HG02970 (cell line): ENCODE measurements at regions not wholly inside any gene's neighbourhood (a gene's known extent, or its start where the extent isn't known, plus 50 kb on each side); places are given as distances from the start of the nearest gene placed in this dataset.

Experiments used
- ATAC-seq: cut with Tn5 transposase; IDR thresholded peaks from one replicate; pipeline ENCODE4 v1.9.1; 2021; ENCODE audit warnings: mild to moderate bottlenecking, moderate library complexity, moderate number of reproducible peaks; ENCODE audit not compliant: unreplicated experiment, low FRiP score

DNA sequence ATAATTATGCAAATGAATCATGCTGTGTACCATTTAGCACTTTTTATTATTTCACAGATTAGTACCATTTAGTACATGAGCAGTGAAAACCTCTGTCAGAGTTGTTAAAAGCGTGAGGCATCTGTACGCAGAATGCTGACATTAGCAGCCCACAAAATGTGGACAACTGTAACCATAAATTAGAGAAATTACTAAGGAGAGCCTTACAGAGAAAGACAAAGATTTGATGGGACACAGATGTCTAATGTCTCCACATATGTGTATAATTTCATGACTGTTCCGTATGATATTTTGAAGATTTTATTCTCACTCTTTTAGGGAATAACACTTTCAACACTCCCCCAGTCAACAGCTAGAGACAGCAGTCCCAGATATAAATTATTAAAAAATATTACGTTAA lies 414.0 kb upstream of the ANKRD30A start:
- no peak for ATAC-seq

DNA sequence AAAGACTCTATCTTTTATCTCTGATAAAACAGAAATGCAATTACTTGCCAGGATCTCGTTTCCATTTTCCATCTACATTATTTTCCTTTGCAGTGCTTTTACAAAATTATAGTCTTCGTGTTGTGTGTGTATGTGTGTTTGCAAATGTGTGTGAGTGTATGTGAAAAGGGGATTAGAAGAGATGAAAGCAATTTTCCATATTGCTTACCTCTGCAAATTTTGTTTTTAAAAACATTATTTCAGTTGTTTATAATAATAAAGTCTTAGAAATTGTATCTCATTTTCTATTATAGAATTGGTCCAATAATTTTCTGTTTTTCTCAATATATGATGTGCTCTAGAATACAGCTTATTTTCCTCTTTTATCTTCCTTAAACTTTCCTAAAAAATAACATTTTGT lies 421.3 kb upstream of the ANKRD30A start:
- no peak for ATAC-seq

DNA sequence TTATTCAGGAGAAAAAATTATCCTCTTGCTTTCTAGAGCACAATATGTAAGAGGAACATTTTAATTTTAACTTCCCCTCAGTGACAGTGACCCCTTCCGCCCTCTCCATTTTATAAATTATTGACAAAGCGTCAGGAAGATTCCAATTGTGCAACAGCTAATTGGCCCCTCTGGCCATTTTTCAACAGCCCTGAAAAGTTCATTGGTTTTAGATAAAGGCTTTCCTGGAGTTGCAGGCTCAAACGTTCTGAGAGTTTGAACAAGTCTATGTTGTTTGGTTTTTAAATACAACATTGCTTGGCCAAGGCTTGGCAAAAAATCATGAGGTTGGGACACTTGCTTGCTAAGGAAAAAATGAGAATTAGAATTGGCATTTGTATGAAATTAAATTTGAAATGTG lies 422.2 kb upstream of the ANKRD30A start:
- ATAC-seq, result no peak

DNA sequence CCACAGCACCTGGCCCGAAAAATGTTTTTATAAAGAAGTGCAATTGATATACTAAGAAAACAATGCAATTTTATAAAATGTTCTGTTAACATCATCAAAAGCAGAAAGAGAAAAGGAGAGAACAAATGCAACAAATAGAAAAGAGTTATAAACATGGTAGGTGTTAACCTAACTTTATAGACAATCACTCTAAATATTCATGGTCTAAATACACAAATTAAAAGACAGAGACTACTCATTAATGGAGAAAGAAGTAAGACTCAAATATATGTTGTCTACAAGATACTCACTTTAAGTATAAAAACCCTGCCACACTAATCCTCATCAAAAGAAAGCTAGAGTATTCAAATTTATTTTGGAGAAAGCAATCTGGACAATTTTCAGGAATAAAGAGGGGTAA lies 425.3 kb upstream of the ANKRD30A start:
- no peak for ATAC-seq

- no peak for ATAC-seq
Measured at GRCh38 chr10:36692759-36693158, 432.6 kb upstream of the ANKRD30A start.

GRCh38 chr10:36688717-36689116 lies 436.7 kb upstream of the ANKRD30A start:
- ATAC-seq, result no peak

DNA sequence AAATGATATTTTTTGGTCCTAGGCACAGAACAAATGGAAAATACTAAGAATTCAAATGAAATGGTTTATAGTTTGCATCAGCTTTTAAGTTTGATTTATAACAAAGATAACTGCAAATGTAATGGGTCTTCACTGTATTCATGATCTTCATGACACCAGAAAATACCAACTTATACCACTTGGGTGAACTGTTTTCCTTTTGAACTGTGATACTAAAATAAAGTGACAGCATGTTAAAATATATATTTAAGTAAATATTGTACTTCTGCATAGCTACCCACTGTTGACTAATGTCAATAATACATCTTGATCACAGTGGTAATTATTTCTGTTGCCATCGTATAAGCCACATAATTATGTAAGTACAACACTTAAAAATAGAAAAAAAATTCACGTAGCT lies 442.0 kb upstream of the ANKRD30A start:
- ATAC-seq, result no peak

DNA sequence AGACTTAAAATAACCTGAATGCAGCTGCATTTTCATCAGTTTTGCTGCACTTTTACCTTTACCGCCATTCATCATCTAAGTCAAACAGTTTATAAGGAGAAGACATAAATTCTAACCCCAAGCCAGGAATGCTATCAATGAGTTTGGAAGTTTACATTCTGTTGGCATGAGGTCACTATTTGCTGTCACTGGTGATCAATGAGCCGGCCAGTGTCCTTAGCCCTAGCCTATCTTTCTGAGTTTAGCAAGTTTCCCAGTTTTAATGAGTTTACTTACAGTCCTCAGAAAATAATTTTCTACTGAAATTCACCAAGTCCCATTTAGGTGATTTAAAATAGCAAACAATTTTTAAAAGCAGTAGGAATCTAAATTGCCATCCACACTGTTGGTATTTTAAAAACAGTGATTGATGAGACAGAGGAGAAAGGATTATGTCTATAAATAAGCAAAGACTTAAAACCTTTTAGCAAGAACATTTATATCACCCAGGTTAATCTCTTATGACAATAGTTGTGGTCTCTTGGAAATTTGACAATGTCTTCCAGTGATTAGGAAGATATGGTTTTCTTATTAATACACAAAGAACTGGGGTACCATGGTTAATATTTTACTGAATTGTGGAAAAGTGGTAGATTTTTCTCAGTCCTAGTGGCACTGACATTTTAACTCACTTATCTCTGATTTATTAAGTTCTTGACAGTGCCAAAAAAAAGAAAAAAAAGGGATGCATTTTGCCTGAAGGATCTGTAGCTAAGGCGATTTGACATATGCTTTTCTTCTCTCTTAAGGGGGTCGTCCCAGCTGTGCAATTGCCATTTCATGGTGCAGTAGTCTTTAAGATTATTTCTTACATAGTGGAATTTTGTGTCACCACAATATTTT lies 443.4 kb upstream of the ANKRD30A start:
- no peak for ATAC-seq

- ATAC-seq, result no peak
Measured at GRCh38 chr10:36679554-36679953, 445.8 kb upstream of the ANKRD30A start.

GRCh38 chr10:36677431-36677768 lies 448.0 kb upstream of the ANKRD30A start:
- no peak for ATAC-seq

DNA sequence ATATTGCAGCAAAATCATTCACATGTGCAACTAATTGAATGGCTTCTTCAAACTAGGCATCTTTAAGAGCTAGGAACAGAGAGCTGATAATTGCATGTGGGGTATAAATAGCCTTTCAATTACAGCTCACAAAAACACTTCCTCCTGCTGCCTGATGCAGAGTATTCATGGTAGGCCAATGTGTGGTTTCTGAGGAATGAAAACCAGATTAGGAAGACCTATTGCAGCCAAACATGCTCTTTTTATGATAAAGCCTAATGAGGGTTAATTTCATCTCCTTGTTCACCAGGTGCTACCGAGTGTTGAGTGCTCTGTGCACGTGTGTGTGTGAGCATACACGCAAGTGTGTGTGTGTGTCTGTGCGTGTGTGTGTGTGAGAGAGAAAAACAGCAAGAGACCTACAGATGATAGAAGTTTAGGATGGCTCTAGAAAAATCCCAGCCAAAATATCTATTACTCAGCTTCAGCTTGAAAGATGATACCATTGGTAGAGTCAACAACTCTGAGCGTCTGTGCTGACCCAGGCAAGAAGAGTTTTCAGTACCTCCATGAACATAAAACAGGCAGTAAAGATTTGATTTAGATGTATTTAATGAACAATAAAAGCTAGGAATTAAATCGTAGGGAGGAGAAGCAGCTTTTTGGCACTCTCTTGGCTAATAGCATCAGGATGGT lies 448.5 kb upstream of the ANKRD30A start:
- no peak for ATAC-seq

DNA sequence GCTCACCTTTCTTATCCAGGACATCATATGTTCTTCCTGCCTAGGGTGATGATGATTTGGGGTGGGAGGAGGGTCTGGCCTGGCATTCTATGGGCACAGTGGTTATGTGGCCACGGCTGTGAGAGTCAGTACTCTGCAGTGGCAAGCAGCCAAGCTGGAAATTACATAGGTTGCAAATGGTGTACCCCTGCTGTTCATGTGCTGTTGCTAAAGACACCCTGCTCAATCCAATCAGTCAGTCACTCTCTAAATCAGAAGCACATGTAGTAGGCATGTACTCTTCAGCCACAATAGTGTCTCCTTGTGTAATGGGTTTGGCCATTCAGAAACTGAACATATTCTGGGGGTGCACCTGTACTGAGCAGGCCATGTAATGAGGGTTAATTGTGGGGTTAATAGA lies 449.1 kb upstream of the ANKRD30A start:
- no peak for ATAC-seq

GRCh38 chr10:36675458-36675880 lies 449.9 kb upstream of the ANKRD30A start:
- ATAC-seq, result no peak

DNA sequence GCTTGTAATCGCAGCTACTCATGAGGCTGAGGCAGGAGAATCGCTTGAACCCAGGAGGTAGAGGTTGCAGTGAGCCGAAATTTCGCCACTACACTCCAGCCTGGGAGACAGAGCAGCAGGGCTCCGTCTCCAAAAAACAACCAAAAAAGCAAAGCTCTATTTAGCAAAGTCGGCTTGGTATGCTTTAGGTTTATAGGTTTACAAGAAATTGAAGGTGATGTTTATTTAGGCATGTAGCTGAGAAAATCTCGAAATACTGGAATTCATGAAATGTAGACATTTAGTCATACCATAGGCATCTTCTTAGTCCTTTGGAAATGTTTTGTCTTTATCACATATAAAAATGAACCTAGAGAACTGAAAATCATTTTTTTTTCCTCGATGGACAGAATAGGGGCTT lies 453.8 kb upstream of the ANKRD30A start:
- no peak for ATAC-seq

GRCh38 chr10:36670621-36671402 lies 454.6 kb upstream of the ANKRD30A start:
- no peak for ATAC-seq

- no peak for ATAC-seq
Measured at GRCh38 chr10:36669615-36670352, 455.6 kb upstream of the ANKRD30A start.

GRCh38 chr10:36666451-36666850 lies 458.9 kb upstream of the ANKRD30A start:
- ATAC-seq, result no peak

DNA sequence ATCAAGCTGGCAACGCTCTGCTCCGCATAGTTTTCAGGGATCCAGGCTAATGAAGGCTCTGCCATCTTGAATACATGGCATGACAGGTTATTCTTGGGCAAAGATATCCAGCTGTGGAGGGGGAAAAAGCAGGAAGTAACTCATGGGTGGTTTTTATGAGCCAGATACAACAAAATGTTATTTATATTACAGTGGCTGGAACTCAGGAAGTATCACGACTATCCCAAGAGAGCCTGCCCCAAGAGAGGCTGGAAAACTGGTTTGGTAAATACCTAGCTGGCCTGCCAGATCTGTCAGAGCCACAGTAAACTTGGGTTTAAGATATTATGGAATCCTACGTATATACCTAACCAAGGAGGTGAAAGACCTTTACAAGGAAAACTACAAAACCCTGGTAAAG lies 462.8 kb upstream of the ANKRD30A start:
- ATAC-seq, result no peak

GRCh38 chr10:36650274-36650673 lies 475.1 kb upstream of the ANKRD30A start:
- no peak for ATAC-seq

- no peak for ATAC-seq
Measured at GRCh38 chr10:36647540-36647939, 477.9 kb upstream of the ANKRD30A start.

DNA sequence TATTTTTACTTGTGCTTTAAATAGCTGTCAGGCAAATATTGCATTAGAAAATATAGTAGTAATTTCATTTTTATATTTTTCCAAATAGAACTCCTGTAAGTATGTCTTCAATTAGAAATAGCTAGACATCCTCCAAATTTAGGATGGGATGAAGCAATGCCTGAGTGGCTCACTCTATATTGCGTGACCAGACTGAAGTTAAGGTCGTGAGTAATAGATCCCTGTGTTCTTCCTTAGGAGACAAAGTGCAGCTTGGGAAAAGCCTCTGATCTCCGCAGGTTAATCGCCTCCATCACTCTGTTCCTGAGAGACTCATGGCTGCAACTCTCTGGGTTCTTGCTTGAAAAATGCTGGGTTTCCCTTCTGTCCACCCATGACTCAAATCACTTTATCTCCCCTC lies 484.8 kb upstream of the ANKRD30A start:
- no peak for ATAC-seq
